PC-9 (cell line): ENCODE measurements at regions not wholly inside any gene's neighbourhood (a gene's known extent, or its start where the extent isn't known, plus 50 kb on each side); places are given as distances from the start of the nearest gene placed in this dataset.

ENCODE experiments used
- BruUV-seq: library from RNA; stranded (reverse); fragments of 400-500 nt; replicated peaks from 2 replicates; lab custom pipeline; 2021; lab: Mats Ljungman, UMichigan
- CTCF ChIA-PET: fragments of 300-600 bp; sonication (Branson Sonifier 250); formaldehyde crosslinking; loops from one replicate; lab custom pipeline; 2022; ENCODE audit warnings: antibody characterized with exemption; lab: Charles Lee
- POLR2A ChIA-PET: fragments of 300-600 bp; sonication (Branson Sonifier 250); formaldehyde crosslinking; loops from one replicate; lab custom pipeline; 2022; ENCODE audit warnings: antibody characterized with exemption; ENCODE audit not compliant: unreplicated experiment; lab: Charles Lee
- DNase-seq, 2 experiments: peaks; one replicate each; pipeline versions ENCODE4 v3.0.0 to v3.0.0-alpha.2; 2015 to 2022; ENCODE audit warnings: mixed read lengths in 1 of 2
- H2AFZ ChIP-seq: fragments of 200-600 bp; sonication (generic); 2 replicates; pipeline ENCODE4 v1.8.1; 2017; ENCODE audit warnings: antibody characterized with exemption
- H3F3A ChIP-seq: fragments of 200-600 bp; sonication (generic); 2 replicates; pipeline ENCODE4 v1.8.1; 2017; ENCODE audit warnings: antibody characterized with exemption, mild to moderate bottlenecking, low read depth; ENCODE audit not compliant: insufficient read depth
- H3K27ac ChIP-seq: fragments of 200-600 bp; sonication (generic); 2 replicates; pipeline ENCODE4 v1.6.1; 2016; ENCODE audit warnings: mixed run types
- H3K27me3 ChIP-seq: fragments of 200-600 bp; sonication (generic); 2 replicates; pipeline ENCODE4 v1.6.1; 2016; ENCODE audit warnings: low read depth, mixed run types; ENCODE audit not compliant: insufficient read depth
- H3K36me3 ChIP-seq: fragments of 200-600 bp; sonication (generic); 2 replicates; pipeline ENCODE4 v1.6.1; 2016; ENCODE audit warnings: low read depth, mixed run types
- H3K4me1 ChIP-seq: fragments of 200-600 bp; sonication (generic); replicated peaks from 2 replicates; pipeline ENCODE4 v1.6.1; 2016; ENCODE audit warnings: mixed run types; ENCODE audit not compliant: insufficient read depth
- H3K4me2 ChIP-seq: fragments of 200-600 bp; sonication (generic); 2 replicates; pipeline ENCODE4 v1.6.1; 2017; ENCODE audit warnings: mixed run types
- H3K4me3 ChIP-seq: fragments of 200-600 bp; sonication (generic); 2 replicates; pipeline ENCODE4 v1.6.1; 2016; ENCODE audit warnings: mixed run types
- H3K79me2 ChIP-seq: fragments of 200-600 bp; sonication (generic); 2 replicates; pipeline ENCODE4 v1.6.1; 2017; ENCODE audit warnings: low read depth, mixed run types
- H3K9me2 ChIP-seq: fragments of 200-600 bp; sonication (generic); 2 replicates; pipeline ENCODE4 v1.8.1; 2017; ENCODE audit warnings: mild to moderate bottlenecking; ENCODE audit not compliant: insufficient read depth
- H3K9me3 ChIP-seq: fragments of 200-600 bp; sonication (generic); 2 replicates; pipeline ENCODE4 v1.8.1; 2016; ENCODE audit warnings: low read depth; ENCODE audit not compliant: insufficient read depth
- H4K20me1 ChIP-seq: fragments of 200-600 bp; sonication (generic); 2 replicates; pipeline ENCODE4 v1.8.1; 2017; ENCODE audit not compliant: insufficient read depth
- EZH2 ChIP-seq: fragments of 200-600 bp; sonication (generic); IDR thresholded peaks from 2 replicates; pipeline ENCODE4 v1.8.0; 2017; ENCODE audit warnings: antibody characterized with exemption, low read depth
- intact Hi-C: fragments of 100-400 bp; cut with micrococcal nuclease; formaldehyde crosslinking; loops from one replicate; pipeline ENCODE4 v1.10.0; 2022; ENCODE audit not compliant: unreplicated experiment
- TF ChIP-seq, protein P1 (sequence below): fragments of 200-600 bp; sonication (generic); conservative IDR thresholded peaks from 2 replicates; pipeline ENCODE4 v1.6.1; 2017; ENCODE audit warnings: mixed run types, antibody characterized with exemption, mild to moderate bottlenecking, moderate library complexity

DNA sequence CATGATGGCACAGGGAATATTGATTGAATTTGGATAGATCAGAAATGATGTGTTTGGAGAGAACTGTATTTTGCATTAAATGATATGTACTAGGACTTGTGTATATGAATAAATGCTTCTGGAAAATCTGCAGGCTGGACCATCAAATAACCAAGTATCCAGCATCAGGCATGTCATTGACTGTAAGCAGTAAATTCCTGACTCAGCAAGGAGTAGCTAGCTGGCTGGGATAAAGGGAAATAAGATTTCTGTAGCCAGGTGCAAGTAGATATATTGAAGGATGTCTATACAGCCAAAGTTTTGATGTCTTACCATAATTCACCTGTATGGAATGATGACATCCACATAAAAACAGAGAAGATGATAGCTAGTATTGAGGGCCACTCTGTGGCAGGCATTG is 809.6 kb downstream of the CDH11 start:
- Histone ChIP-seq H3K4me3 (no peak overlapping the region), H3F3A (no peaks in the 10 kb centered on the region), H4K20me1 (no peaks in the 10 kb centered on the region), H3K9me3 (no peaks in the 10 kb centered on the region), H3K4me2 (no peak overlapping the region), H3K4me1 (no peaks in the 10 kb centered on the region), H3K27me3 (no peaks in the 10 kb centered on the region), H3K9me2 (no peaks in the 10 kb centered on the region), H3K36me3 (no peaks in the 10 kb centered on the region), H2AFZ (no peak overlapping the region), H3K79me2 (no peaks in the 10 kb centered on the region), H3K27ac (no peak overlapping the region)
- TF ChIP-seq, protein P1, sequence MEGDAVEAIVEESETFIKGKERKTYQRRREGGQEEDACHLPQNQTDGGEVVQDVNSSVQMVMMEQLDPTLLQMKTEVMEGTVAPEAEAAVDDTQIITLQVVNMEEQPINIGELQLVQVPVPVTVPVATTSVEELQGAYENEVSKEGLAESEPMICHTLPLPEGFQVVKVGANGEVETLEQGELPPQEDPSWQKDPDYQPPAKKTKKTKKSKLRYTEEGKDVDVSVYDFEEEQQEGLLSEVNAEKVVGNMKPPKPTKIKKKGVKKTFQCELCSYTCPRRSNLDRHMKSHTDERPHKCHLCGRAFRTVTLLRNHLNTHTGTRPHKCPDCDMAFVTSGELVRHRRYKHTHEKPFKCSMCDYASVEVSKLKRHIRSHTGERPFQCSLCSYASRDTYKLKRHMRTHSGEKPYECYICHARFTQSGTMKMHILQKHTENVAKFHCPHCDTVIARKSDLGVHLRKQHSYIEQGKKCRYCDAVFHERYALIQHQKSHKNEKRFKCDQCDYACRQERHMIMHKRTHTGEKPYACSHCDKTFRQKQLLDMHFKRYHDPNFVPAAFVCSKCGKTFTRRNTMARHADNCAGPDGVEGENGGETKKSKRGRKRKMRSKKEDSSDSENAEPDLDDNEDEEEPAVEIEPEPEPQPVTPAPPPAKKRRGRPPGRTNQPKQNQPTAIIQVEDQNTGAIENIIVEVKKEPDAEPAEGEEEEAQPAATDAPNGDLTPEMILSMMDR = no peak
- TF ChIP-seq EZH2 = no peak
- intact Hi-C loops = no loop called here
- BruUV-seq = no TSS peak
- DNase-seq = no peak
- ChIA-PET POLR2A (no interaction called here), CTCF (no interaction called here)

DNA sequence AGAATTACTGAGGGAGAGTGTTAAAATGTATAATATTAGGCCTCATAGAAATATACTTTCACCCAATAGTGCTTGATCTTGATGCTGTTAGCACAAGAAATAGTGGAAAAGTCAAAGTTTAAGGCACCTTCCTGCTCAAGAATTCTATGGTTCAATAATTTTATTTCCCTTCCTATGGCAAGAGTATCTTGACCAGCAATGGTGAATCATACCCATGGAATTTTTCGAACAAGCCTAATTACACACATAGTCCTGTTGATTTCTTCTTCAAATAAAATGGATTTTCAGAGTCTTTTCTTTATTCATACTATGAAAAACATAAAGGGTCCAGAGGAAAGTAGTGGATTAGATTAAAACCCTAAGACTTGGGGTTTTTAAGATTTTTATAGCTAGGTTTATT is 810.6 kb downstream of the CDH11 start:
- intact Hi-C loops = no loop called here
- H3K27ac ChIP-seq = no peak overlapping the region
- H3K4me2 ChIP-seq = no peak overlapping the region
- no peaks in the 10 kb centered on the region for H3K9me3 ChIP-seq
- TF ChIP-seq, protein P1 = no peak
- TF ChIP-seq EZH2 = no peak
- H3K79me2 ChIP-seq = no peaks in the 10 kb centered on the region
- H3K4me3 ChIP-seq = no peak overlapping the region
- no peaks in the 10 kb centered on the region for H3K36me3 ChIP-seq
- H2AFZ ChIP-seq = no peak overlapping the region
- ChIA-PET POLR2A (no interaction called here), CTCF (no interaction called here)
- no peaks in the 10 kb centered on the region for H3K4me1 ChIP-seq
- no peaks in the 10 kb centered on the region for H4K20me1 ChIP-seq
- no peak for DNase-seq
- H3K9me2 ChIP-seq = no peaks in the 10 kb centered on the region
- no peaks in the 10 kb centered on the region for H3F3A ChIP-seq
- no peaks in the 10 kb centered on the region for H3K27me3 ChIP-seq
- BruUV-seq = no TSS peak

DNA sequence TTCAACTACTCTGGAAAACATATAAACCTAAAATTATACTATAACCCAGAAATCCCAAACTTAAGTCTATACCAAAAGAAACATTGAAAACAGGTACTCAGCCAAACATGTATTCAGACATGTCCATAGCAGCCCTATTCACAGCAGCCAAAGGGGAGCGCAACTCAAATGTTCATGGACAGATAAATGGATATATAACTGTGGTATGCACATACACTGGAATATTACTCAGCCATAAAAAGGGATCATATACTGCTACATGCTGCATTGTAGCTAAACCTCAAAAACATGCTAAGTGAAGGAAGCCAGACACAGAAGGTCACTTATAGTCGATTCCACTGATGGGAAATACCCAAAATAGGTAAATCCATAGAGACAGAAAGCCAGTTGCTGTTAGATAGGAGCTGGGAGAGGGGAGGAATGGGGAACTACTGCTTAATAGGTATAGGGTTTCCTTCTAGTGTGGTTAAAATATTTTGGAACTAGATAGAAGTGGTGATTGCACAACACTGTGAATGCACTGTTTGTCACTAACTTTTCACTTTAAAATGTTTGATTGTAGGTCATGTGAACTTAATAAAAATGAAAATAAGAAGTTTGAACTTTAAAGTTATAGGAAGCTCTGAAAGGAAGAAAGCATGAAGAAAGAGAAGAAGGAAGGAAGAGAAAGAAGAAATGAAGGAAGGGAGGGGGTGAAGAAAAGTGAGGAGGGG is 812.3 kb downstream of the CDH11 start:
- TF ChIP-seq, protein P1 = no peak
- TF ChIP-seq EZH2 = no peak
- CTCF ChIA-PET = no interaction called here

More for the DNA sequence above, 812.3 kb downstream of the CDH11 start:
- H2AFZ ChIP-seq = no peak overlapping the region
- intact Hi-C loops = no loop called here
- H3K27me3 ChIP-seq = no peaks in the 10 kb centered on the region
- POLR2A ChIA-PET = no interaction called here
- no peak overlapping the region for H3K4me2 ChIP-seq
- H3F3A ChIP-seq = no peaks in the 10 kb centered on the region
- H3K4me3 ChIP-seq = no peak overlapping the region
- no peak for DNase-seq
- H3K9me2 ChIP-seq = no peaks in the 10 kb centered on the region
- H3K4me1 ChIP-seq = no peaks in the 10 kb centered on the region
- no peaks in the 10 kb centered on the region for H3K79me2 ChIP-seq
- H3K9me3 ChIP-seq = no peaks in the 10 kb centered on the region
- BruUV-seq = no TSS peak
- H4K20me1 ChIP-seq = no peaks in the 10 kb centered on the region
- no peak overlapping the region for H3K27ac ChIP-seq
- no peaks in the 10 kb centered on the region for H3K36me3 ChIP-seq
